A673 (cell line): ENCODE measurements at regions not wholly inside any gene's neighbourhood (a gene's known extent, or its start where the extent isn't known, plus 50 kb on each side); places are given as distances from the start of the nearest gene placed in this dataset.

Source experiments
- BruUV-seq: library from RNA; stranded (reverse); fragments of 400-500 nt; replicated peaks from 2 replicates; lab custom pipeline; 2021; lab: Mats Ljungman, UMichigan
- CTCF ChIA-PET: fragments of 300-600 bp; sonication (Branson Sonifier 250); formaldehyde crosslinking; loops from one replicate; lab custom pipeline; 2022; ENCODE audit warnings: antibody characterized with exemption; lab: Charles Lee
- POLR2A ChIA-PET: fragments of 300-600 bp; sonication (Branson Sonifier 250); formaldehyde crosslinking; loops from one replicate; lab custom pipeline; 2022; ENCODE audit warnings: antibody characterized with exemption; ENCODE audit not compliant: low non-redundant PET; lab: Charles Lee
- DNase-seq: peaks from one replicate; pipeline ENCODE4 v3.0.0-alpha.2; 2015; ENCODE audit warnings: low spot score
- H3K27ac ChIP-seq: fragments of 200-600 bp; sonication (generic); 2 replicates; pipeline ENCODE4 v1.5.1; 2016; ENCODE audit warnings: mixed run types, low read depth, mild to moderate bottlenecking, mixed read lengths, antibody characterized with exemption, low read length; ENCODE audit not compliant: poor library complexity, severe bottlenecking
- H3K27me3 ChIP-seq: fragments of 200-600 bp; sonication (generic); replicated peaks from 2 replicates; pipeline ENCODE4 v1.6.1; 2017; ENCODE audit warnings: mixed run types, low read depth, mild to moderate bottlenecking, mixed read lengths, antibody characterized with exemption, low read length; ENCODE audit not compliant: insufficient read depth, poor library complexity
- H3K36me3 ChIP-seq: fragments of 200-600 bp; sonication (generic); 2 replicates; pipeline ENCODE4 v1.6.1; 2016; ENCODE audit warnings: mixed run types, mild to moderate bottlenecking, mixed read lengths, antibody characterized with exemption, low read length; ENCODE audit not compliant: insufficient read depth, poor library complexity, severe bottlenecking
- H3K4me1 ChIP-seq: fragments of 200-600 bp; sonication (generic); 2 replicates; pipeline ENCODE4 v1.6.1; 2017; ENCODE audit warnings: mixed run types, mild to moderate bottlenecking, mixed read lengths, antibody characterized with exemption, low read length; ENCODE audit not compliant: insufficient read depth, poor library complexity, severe bottlenecking
- H3K4me3 ChIP-seq: fragments of 200-600 bp; sonication (generic); 2 replicates; pipeline ENCODE4 v1.5.1; 2016; ENCODE audit warnings: low read depth, mixed run types, mild to moderate bottlenecking, mixed read lengths, low read length; ENCODE audit not compliant: poor library complexity, severe bottlenecking
- H3K9me3 ChIP-seq: fragments of 200-600 bp; sonication (generic); 2 replicates; pipeline ENCODE4 v1.6.1; 2016; ENCODE audit warnings: mixed run types, low read depth, mild to moderate bottlenecking, mixed read lengths, antibody characterized with exemption, low read length; ENCODE audit not compliant: poor library complexity, severe bottlenecking
- EZH2 ChIP-seq: fragments of 200-600 bp; sonication (generic); IDR thresholded peaks from 2 replicates; pipeline ENCODE4 v1.6.1; 2017; ENCODE audit warnings: borderline replicate concordance, low read depth, mild to moderate bottlenecking, mixed read lengths, antibody characterized with exemption, low read length; ENCODE audit not compliant: poor library complexity, severe bottlenecking
- intact Hi-C: fragments of 100-400 bp; cut with micrococcal nuclease; formaldehyde crosslinking; loops from one replicate; pipeline ENCODE4 v1.10.0; 2022; ENCODE audit not compliant: unreplicated experiment
- TF ChIP-seq, protein P1 (sequence below): fragments of 300-800, 200-600 bp; sonication (generic); conservative IDR thresholded peaks from 2 replicates; pipeline ENCODE4 v1.5.1; 2017; ENCODE audit warnings: low read depth, mild to moderate bottlenecking, antibody characterized with exemption, low read length, moderate library complexity, mixed read lengths

DNA sequence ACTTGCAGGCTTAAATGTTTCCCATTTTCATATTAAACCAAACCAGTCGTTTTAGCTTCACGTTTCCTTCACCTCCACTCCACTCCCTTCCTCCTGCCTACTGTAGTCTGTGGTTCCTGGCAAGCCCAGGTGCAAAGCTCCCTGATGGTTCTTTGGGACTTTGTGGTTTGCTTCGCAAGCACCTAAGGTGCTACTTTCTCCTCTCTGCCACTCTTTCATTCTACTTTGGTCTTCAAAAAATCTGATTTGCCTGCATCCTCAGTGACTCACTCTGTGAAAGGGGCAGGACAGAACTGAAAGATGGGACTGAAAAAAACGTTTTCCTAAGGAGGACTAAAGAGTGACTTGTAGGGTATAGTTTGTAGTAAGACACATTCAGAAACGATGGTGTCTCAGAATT, 228.4 kb downstream of the CYRIA start:
- intact Hi-C loops, result no loop called here
- peaks cover 35% of the 10 kb centered on the region for H3K27me3 ChIP-seq
- no peak overlapping the region for H3K4me3 ChIP-seq
- no peak overlapping the region for H3K27ac ChIP-seq
- ChIA-PET POLR2A (no interaction called here), CTCF (no interaction called here)
- H3K9me3 ChIP-seq, result no peaks in the 10 kb centered on the region
- no peaks in the 10 kb centered on the region for H3K4me1 ChIP-seq
- no peak for TF ChIP-seq EZH2
- TF ChIP-seq, protein P1, sequence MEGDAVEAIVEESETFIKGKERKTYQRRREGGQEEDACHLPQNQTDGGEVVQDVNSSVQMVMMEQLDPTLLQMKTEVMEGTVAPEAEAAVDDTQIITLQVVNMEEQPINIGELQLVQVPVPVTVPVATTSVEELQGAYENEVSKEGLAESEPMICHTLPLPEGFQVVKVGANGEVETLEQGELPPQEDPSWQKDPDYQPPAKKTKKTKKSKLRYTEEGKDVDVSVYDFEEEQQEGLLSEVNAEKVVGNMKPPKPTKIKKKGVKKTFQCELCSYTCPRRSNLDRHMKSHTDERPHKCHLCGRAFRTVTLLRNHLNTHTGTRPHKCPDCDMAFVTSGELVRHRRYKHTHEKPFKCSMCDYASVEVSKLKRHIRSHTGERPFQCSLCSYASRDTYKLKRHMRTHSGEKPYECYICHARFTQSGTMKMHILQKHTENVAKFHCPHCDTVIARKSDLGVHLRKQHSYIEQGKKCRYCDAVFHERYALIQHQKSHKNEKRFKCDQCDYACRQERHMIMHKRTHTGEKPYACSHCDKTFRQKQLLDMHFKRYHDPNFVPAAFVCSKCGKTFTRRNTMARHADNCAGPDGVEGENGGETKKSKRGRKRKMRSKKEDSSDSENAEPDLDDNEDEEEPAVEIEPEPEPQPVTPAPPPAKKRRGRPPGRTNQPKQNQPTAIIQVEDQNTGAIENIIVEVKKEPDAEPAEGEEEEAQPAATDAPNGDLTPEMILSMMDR, result no peak
- H3K36me3 ChIP-seq, result no peaks in the 10 kb centered on the region
- no TSS peak for BruUV-seq
- DNase-seq, result no peak

DNA sequence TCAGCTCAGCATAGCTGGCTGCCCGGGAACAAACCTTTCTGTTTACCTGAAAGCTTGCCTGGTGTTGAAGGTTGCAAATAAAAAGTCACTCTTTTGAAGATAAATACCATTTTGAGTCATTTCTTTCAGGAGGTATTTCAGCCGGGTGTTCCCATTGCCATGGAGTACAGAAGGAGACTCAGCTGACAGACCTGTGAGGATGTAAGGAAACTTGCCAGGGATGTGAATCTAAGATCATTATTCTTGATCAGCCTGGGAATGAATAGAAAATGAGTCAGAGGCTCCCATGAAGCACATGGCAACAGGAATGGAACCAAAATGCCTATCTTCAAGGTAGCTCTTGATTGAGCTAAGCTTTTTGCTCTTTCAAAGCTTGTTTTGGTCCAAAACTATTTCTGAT, 231.2 kb downstream of the CYRIA start:
- Histone ChIP-seq H3K27me3 (peaks cover 24% of the 10 kb centered on the region), H3K4me1 (no peaks in the 10 kb centered on the region), H3K9me3 (no peaks in the 10 kb centered on the region), H3K36me3 (no peaks in the 10 kb centered on the region), H3K4me3 (no peak overlapping the region), H3K27ac (no peak overlapping the region)
- TF ChIP-seq EZH2, result no peak
- TF ChIP-seq, protein P1, result no peak
- DNase-seq, result no peak
- ChIA-PET POLR2A (no interaction called here), CTCF (no interaction called here)
- BruUV-seq, result no TSS peak
- intact Hi-C loops, result no loop called here

DNA sequence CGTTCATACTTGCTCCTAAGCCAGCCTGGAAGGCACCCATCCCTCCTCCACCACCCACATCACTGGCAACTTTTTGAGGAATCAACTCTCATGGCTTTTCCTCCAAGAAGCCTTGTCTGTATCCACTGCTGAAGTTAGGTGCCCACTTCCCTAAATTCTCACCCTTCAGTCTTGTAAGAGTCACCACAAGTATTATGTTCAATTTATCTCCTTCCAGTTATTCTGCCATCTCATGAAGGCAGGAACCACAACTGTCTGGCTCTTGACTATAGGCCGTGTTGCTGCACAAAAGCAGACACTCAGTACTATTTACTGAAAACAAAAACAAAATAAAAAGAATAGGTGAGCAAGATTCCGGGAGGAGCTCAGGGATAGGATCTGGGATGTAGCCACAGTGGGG, 234.8 kb downstream of the CYRIA start:
- Histone ChIP-seq H3K36me3 (no peaks in the 10 kb centered on the region), H3K9me3 (no peaks in the 10 kb centered on the region), H3K27ac (no peak overlapping the region), H3K4me3 (no peak overlapping the region), H3K27me3 (peaks cover 4% of the 10 kb centered on the region), H3K4me1 (no peaks in the 10 kb centered on the region)
- BruUV-seq, result no TSS peak
- no peak for DNase-seq
- ChIA-PET POLR2A (no interaction called here), CTCF (no interaction called here)
- TF ChIP-seq, protein P1, result no peak
- TF ChIP-seq EZH2, result no peak
- intact Hi-C loops, result no loop called here
